A549 (cell line): ENCODE measurements at regions not wholly inside any gene's neighbourhood (a gene's known extent, or its start where the extent isn't known, plus 50 kb on each side); places are given as distances from the start of the nearest gene placed in this dataset.

Experiments used
- ATAC-seq, 2 experiments: fragments of 200-7000 bp in 1 of 2; fragments of >200 bp in 1 of 2; cut with Nextera tagmentation in 1 of 2; cut with Tn5 transposase in 1 of 2; 3 replicates each; pipeline versions ENCODE4 v1.8.0 to v1.9.1; 2018 to 2020; ENCODE audit warnings: mild to moderate bottlenecking in 1 of 2, moderate library complexity in 1 of 2
- CTCF ChIA-PET: fragments of 300-600 bp; sonication (Branson Sonifier 250); formaldehyde crosslinking; extraction: SDS; loops from one replicate; lab custom pipeline; 2021; ENCODE audit warnings: antibody characterized with exemption, inconsistent platforms; lab: Yijun Ruan, JAX
- POLR2A ChIA-PET: fragments of 350-600 bp; formaldehyde crosslinking; extraction: SDS; loops from one replicate; lab custom pipeline; 2021; ENCODE audit warnings: antibody characterized with exemption, inconsistent platforms; lab: Yijun Ruan, JAX
- DNase-seq, 2 experiments: peaks; one replicate each; pipeline versions ENCODE4 v3.0.0 to v3.0.0-alpha.2; 2011 to 2016; ENCODE audit warnings: low read depth in 1 of 2, low spot score in 1 of 2
- FAIRE-seq: peaks from 2 replicates; lab custom pipeline; 2011; peaks lifted over from hg19 to GRCh38; lab: Jason Lieb, UNC
- H3K27ac ChIP-seq, 2 experiments: fragments of >200 bp; sonication (Bioruptor Twin); formaldehyde crosslinking; 3 replicates each; pipeline ENCODE4 v1.5.1; 2016 to 2017
- H3K4me1 ChIP-seq: fragments of >200 bp; sonication (Bioruptor Twin); formaldehyde crosslinking; 3 replicates; pipeline ENCODE4 v1.6.1; 2016
- H3K4me2 ChIP-seq: fragments of >200 bp; sonication (Bioruptor Twin); formaldehyde crosslinking; 3 replicates; pipeline ENCODE4 v1.6.1; 2016
- H3K4me3 ChIP-seq: fragments of >200 bp; sonication (Bioruptor Twin); formaldehyde crosslinking; 3 replicates; pipeline ENCODE4 v1.5.1; 2016
- H3K9me3 ChIP-seq: fragments of >200 bp; sonication (Bioruptor Twin); formaldehyde crosslinking; 3 replicates; pipeline ENCODE4 v1.6.1; 2016
- ATOH8 ChIP-seq: fragments of 250-450 bp; sonication (Bioruptor Pico); IDR thresholded peaks from 2 replicates; pipeline ENCODE4 v1.5.0; 2020; ENCODE audit warnings: low read depth, mild to moderate bottlenecking, moderate library complexity
- BHLHE40 ChIP-seq: IDR thresholded peaks from 2 replicates; pipeline ENCODE4 v1.6.1; 2012; ENCODE audit warnings: low read depth, low read length, inconsistent platforms
- CEBPB ChIP-seq, 2 experiments: fragments of >200 bp in 1 of 2; sonication (Bioruptor Twin) in 1 of 2; formaldehyde crosslinking in 1 of 2; IDR thresholded peaks; 2 replicates each; pipeline ENCODE4 v1.6.1; 2012 to 2016
- E2F6 ChIP-seq: IDR thresholded peaks from 2 replicates; pipeline ENCODE4 v1.6.1; 2012; ENCODE audit warnings: low read depth, borderline replicate concordance
- EHF ChIP-seq: fragments of 250-450 bp; sonication (Bioruptor Pico); IDR thresholded peaks from 2 replicates; pipeline ENCODE4 v1.5.0; 2020; ENCODE audit warnings: mild to moderate bottlenecking
- EP300 ChIP-seq, 2 experiments: fragments of >200 bp; sonication (Bioruptor Twin); formaldehyde crosslinking; IDR thresholded peaks; 2 replicates in 1 of 2; 3 replicates in 1 of 2; pipeline ENCODE4 v1.6.1; 2016 to 2017
- FOXS1 ChIP-seq: fragments of 250-450 bp; sonication (Bioruptor Pico); IDR thresholded peaks from 2 replicates; pipeline ENCODE4 v1.5.0; 2020; ENCODE audit warnings: mild to moderate bottlenecking, moderate library complexity
- GATA3 ChIP-seq: IDR thresholded peaks from 2 replicates; pipeline ENCODE4 v1.6.1; 2012; ENCODE audit warnings: borderline replicate concordance
- HDAC2 ChIP-seq: fragments of 200-600 bp; sonication (generic); IDR thresholded peaks from 2 replicates; pipeline ENCODE4 v1.6.1; 2016
- HMGXB4 ChIP-seq: fragments of 250-450 bp; sonication (Bioruptor Pico); IDR thresholded peaks from 2 replicates; pipeline ENCODE4 v1.5.0; 2021; ENCODE audit warnings: mild to moderate bottlenecking, moderate library complexity, borderline replicate concordance
- HOXA7 ChIP-seq: fragments of 250-450 bp; sonication (Bioruptor Pico); IDR thresholded peaks from 2 replicates; pipeline ENCODE4 v1.5.0; 2020; ENCODE audit warnings: mild to moderate bottlenecking, moderate library complexity
- HOXB5 ChIP-seq: fragments of 250-450 bp; sonication (Bioruptor Pico); IDR thresholded peaks from 2 replicates; pipeline ENCODE4 v1.5.0; 2020; ENCODE audit warnings: mild to moderate bottlenecking, moderate library complexity
- JUN ChIP-seq, 2 experiments: fragments of >200 bp; sonication (Bioruptor Twin); formaldehyde crosslinking; IDR thresholded peaks; 2 replicates in 1 of 2; 3 replicates in 1 of 2; pipeline ENCODE4 v1.6.1; 2016 to 2017
- MAFK ChIP-seq: fragments of 450-650 bp; IDR thresholded peaks from 2 replicates; pipeline ENCODE4 v1.6.1; 2014; ENCODE audit not compliant: partially characterized antibody
- MAZ ChIP-seq: fragments of 150-350 bp; IDR thresholded peaks from 2 replicates; pipeline ENCODE4 v1.6.1; 2014; ENCODE audit warnings: antibody characterized with exemption, low read depth, low read length, borderline replicate concordance
- MYC ChIP-seq: IDR thresholded peaks from 2 replicates; pipeline ENCODE4 v1.6.1; 2012; ENCODE audit warnings: mild to moderate bottlenecking, inconsistent platforms, low read length, improper control_type of control experiment, borderline replicate concordance
- PBX3 ChIP-seq: IDR thresholded peaks from 2 replicates; pipeline ENCODE4 v1.6.1; 2012
- PHF8 ChIP-seq: fragments of 200-600 bp; sonication (generic); IDR thresholded peaks from 2 replicates; pipeline ENCODE4 v1.6.1; 2016; ENCODE audit warnings: low read depth, mild to moderate bottlenecking, antibody characterized with exemption, moderate library complexity, borderline replicate concordance
- POLR2A ChIP-seq: IDR thresholded peaks from 2 replicates; pipeline ENCODE4 v1.6.1; 2012; ENCODE audit warnings: mild to moderate bottlenecking, low read length
- RAD21 ChIP-seq, 2 experiments: fragments of >200 bp in 1 of 2; sonication (Bioruptor Twin) in 1 of 2; formaldehyde crosslinking in 1 of 2; IDR thresholded peaks in 1 of 2; conservative IDR thresholded peaks in 1 of 2; 2 replicates in 1 of 2; 3 replicates in 1 of 2; pipeline ENCODE4 v1.6.1; 2012 to 2018; ENCODE audit warnings: inconsistent platforms in 1 of 2
- RCOR1 ChIP-seq: fragments of 150-350 bp; IDR thresholded peaks from 2 replicates; pipeline ENCODE4 v1.6.1; 2014; ENCODE audit warnings: antibody characterized with exemption, low read length, low read depth
- RFX5 ChIP-seq: fragments of 450-650 bp; IDR thresholded peaks from 2 replicates; pipeline ENCODE4 v1.7.1; 2014; ENCODE audit warnings: antibody characterized with exemption, mild to moderate bottlenecking, moderate library complexity
- SMC3 ChIP-seq: fragments of >200 bp; sonication (Bioruptor Twin); formaldehyde crosslinking; IDR thresholded peaks from 3 replicates; pipeline ENCODE4 v1.6.1; 2018; ENCODE audit warnings: inconsistent platforms
- USF2 ChIP-seq: fragments of 450-650 bp; IDR thresholded peaks from 2 replicates; pipeline ENCODE4 v1.6.1; 2014; ENCODE audit warnings: antibody characterized with exemption
- ZC3H11A ChIP-seq: fragments of 450-650 bp; IDR thresholded peaks from 2 replicates; pipeline ENCODE4 v1.6.1; 2014; ENCODE audit warnings: antibody characterized with exemption, mild to moderate bottlenecking
- whole genome bisulfite sequencing: methylation state at CpG from one replicate; pipeline ENCODE4 v1.1.6; 2017; ENCODE audit errors: missing lambda C conversion rate; 5-methylcytosine and 5-hydroxymethylcytosine counted together

GRCh38 chr6:153849072-153849779, 189.8 kb upstream of the OPRM1 start:
- Histone ChIP-seq H3K4me3 (no peak overlapping the region), H3K4me1 (no peaks in the 10 kb centered on the region), H3K27ac (no peak overlapping the region), H3K4me2 (no peak overlapping the region), H3K9me3 (no peaks in the 10 kb centered on the region)
- ChIA-PET CTCF (no interaction called here), POLR2A (interaction anchor here (0.6 kb wide), 1 partner anchor 412 kb away, joined by 3 read pairs; no protein-coding TSS in a partner anchor)
- FAIRE-seq = no peak
- DNase-seq = no peak
- TF ChIP-seq SMC3 (no peak), RFX5 (no peak), MAZ (no peak), EHF (CRISPR knock-in tag) (no peak), USF2 (no peak), RCOR1 (no peak), PBX3 (no peak), MYC (no peak), ATOH8 (CRISPR knock-in tag) (no peak), HOXA7 (CRISPR knock-in tag) (no peak), HOXB5 (no peak), PHF8 (no peak), JUN (IDR thresholded peaks at IDR 0.05) (no peak), ZC3H11A (no peak)
- WGBS = 81% methylated on average over 1 of the region's 1 CpG
- ATAC-seq = no peak

- no peaks in the 10 kb centered on the region for H3K4me1 ChIP-seq
- ATAC-seq (no peak), DNase-seq (no peak), FAIRE-seq (no peak)
- ChIA-PET CTCF (no interaction called here), POLR2A (no interaction called here)
- no peaks in the 10 kb centered on the region for H3K9me3 ChIP-seq
- WGBS = 4% methylated on average over 4 of the region's 4 CpGs
- no peak overlapping the region for H3K4me2 ChIP-seq
- TF ChIP-seq MAFK = peak; percentile 3
- TF ChIP-seq CEBPB (IDR thresholded peaks at IDR 0.05) = no peak
- no peak for TF ChIP-seq HOXB5
- no peak for TF ChIP-seq ZC3H11A
- no peak for TF ChIP-seq RAD21 (conservative IDR thresholded peaks at IDR 0.05 in 1 of 2, IDR thresholded peaks at IDR 0.05 in 1 of 2)
- no peak overlapping the region for H3K4me3 ChIP-seq
- H3K27ac ChIP-seq = no peak overlapping the region
These were observed 195.6 kb upstream of the OPRM1 start for GRCh38 chr6:153843420-153843819.

- no peak for FAIRE-seq
- 56% methylated on average over 9 of the region's 9 CpGs for whole genome bisulfite sequencing
These were observed 196.5 kb upstream of the OPRM1 start for GRCh38 chr6:153842491-153842890.

More at GRCh38 chr6:153842491-153842890, 196.5 kb upstream of the OPRM1 start:
- ATAC-seq (no peak), DNase-seq (no peak)
- H3K4me2 ChIP-seq = no peak overlapping the region
- H3K4me1 ChIP-seq = no peaks in the 10 kb centered on the region
- POLR2A ChIA-PET = no interaction called here
- no peak overlapping the region for H3K4me3 ChIP-seq
- no peak overlapping the region for H3K27ac ChIP-seq
- CTCF ChIA-PET = no interaction called here
- no peaks in the 10 kb centered on the region for H3K9me3 ChIP-seq
- TF ChIP-seq HMGXB4 (CRISPR knock-in tag) (no peak), E2F6 (no peak), HDAC2 (no peak), BHLHE40 (no peak), GATA3 (no peak), ATOH8 (CRISPR knock-in tag) (no peak), POLR2A (no peak), SMC3 (no peak), RFX5 (no peak), HOXA7 (CRISPR knock-in tag) (no peak), FOXS1 (CRISPR knock-in tag) (no peak), EP300 (IDR thresholded peaks at IDR 0.05) (no peak)
